Lower lobe of right lung (tissue), 2 donors: ENCODE measurements at regions not wholly inside any gene's neighbourhood (a gene's known extent, or its start where the extent isn't known, plus 50 kb on each side); places are given as distances from the start of the nearest gene placed in this dataset.

Experiments
- ATAC-seq, 2 donors: fragments of 200-7000 bp; cut with Tn5 transposase; one replicate each; pipeline ENCODE4 v1.9.1; 2020 to 2022; ENCODE audit warnings: mild to moderate bottlenecking in 2 of 2, moderate library complexity in 2 of 2
- DNase-seq: peaks from one replicate; pipeline ENCODE4 v3.0.0-alpha.2; 2020
- H3K27ac ChIP-seq: fragments of 200-600 bp; one replicate; pipeline ENCODE4 v1.8.0; 2022
- H3K27me3 ChIP-seq: fragments of 200-600 bp; one replicate; pipeline ENCODE4 v1.8.0; 2022; ENCODE audit warnings: low read depth
- H3K36me3 ChIP-seq: fragments of 200-600 bp; one replicate; pipeline ENCODE4 v1.8.0; 2022; ENCODE audit warnings: mild to moderate bottlenecking
- H3K4me1 ChIP-seq: fragments of 200-600 bp; one replicate; pipeline ENCODE4 v1.8.0; 2022
- H3K4me3 ChIP-seq: fragments of 200-600 bp; one replicate; pipeline ENCODE4 v1.8.0; 2022; ENCODE audit warnings: mild to moderate bottlenecking
- H3K9me3 ChIP-seq: fragments of 200-600 bp; one replicate; pipeline ENCODE4 v1.8.0; 2022
- CTCF ChIP-seq: fragments of 200-600 bp; IDR thresholded peaks from one replicate; pipeline ENCODE4 v1.8.0; 2022; ENCODE audit warnings: antibody characterized with exemption, mild to moderate bottlenecking
- intact Hi-C: fragments of 100-400 bp; cut with DNase I; formaldehyde crosslinking; loops from one replicate; pipeline ENCODE4 v1.11.0; 2022
- donor health status: DM: no; HTN: yes; CAD: no; lungs with severe emphysema.

GRCh38 chr4:155616117-155616516 is 50.5 kb upstream of the GUCY1A1 start:
- H3K4me3 ChIP-seq = no peak overlapping the region
- H3K36me3 ChIP-seq = no peaks in the 10 kb centered on the region
- no peak for ATAC-seq
- TF ChIP-seq CTCF = no peak
- H3K4me1 ChIP-seq = no peaks in the 10 kb centered on the region
- no peak overlapping the region for H3K27ac ChIP-seq
- no peak for DNase-seq
- H3K9me3 ChIP-seq = no peaks in the 10 kb centered on the region
- no peaks in the 10 kb centered on the region for H3K27me3 ChIP-seq
- intact Hi-C loops = no loop called here

GRCh38 chr4:155615081-155615887 is 51.4 kb upstream of the GUCY1A1 start:
- ATAC-seq (no peak), DNase-seq (no peak)
- Histone ChIP-seq H3K27me3 (no peaks in the 10 kb centered on the region), H3K36me3 (no peaks in the 10 kb centered on the region), H3K27ac (no peak overlapping the region), H3K9me3 (no peaks in the 10 kb centered on the region), H3K4me3 (no peak overlapping the region), H3K4me1 (no peaks in the 10 kb centered on the region)
- intact Hi-C loops = no loop called here
- no peak for TF ChIP-seq CTCF

GRCh38 chr4:155614111-155614762 is 52.4 kb upstream of the GUCY1A1 start:
- Histone ChIP-seq H3K4me3 (no peak overlapping the region), H3K27ac (no peak overlapping the region), H3K36me3 (no peaks in the 10 kb centered on the region), H3K4me1 (no peaks in the 10 kb centered on the region), H3K27me3 (no peaks in the 10 kb centered on the region), H3K9me3 (no peaks in the 10 kb centered on the region)
- no peak for ATAC-seq
- TF ChIP-seq CTCF = no peak
- intact Hi-C loops = no loop called here
- DNase-seq = no peak

- no peak for DNase-seq
- H3K27me3 ChIP-seq = no peaks in the 10 kb centered on the region
- H3K27ac ChIP-seq = no peak overlapping the region
- H3K9me3 ChIP-seq = no peaks in the 10 kb centered on the region
- no peaks in the 10 kb centered on the region for H3K4me1 ChIP-seq
- ATAC-seq = no peak
- H3K4me3 ChIP-seq = no peak overlapping the region
- TF ChIP-seq CTCF = no peak
- H3K36me3 ChIP-seq = no peaks in the 10 kb centered on the region
- intact Hi-C loops = no loop called here
Measured at GRCh38 chr4:155612074-155612473, 54.6 kb upstream of the GUCY1A1 start.

- Histone ChIP-seq H3K27ac (no peak overlapping the region), H3K36me3 (no peaks in the 10 kb centered on the region), H3K4me3 (no peak overlapping the region), H3K9me3 (no peaks in the 10 kb centered on the region), H3K4me1 (no peaks in the 10 kb centered on the region), H3K27me3 (no peaks in the 10 kb centered on the region)
- DNase-seq (no peak), ATAC-seq (no peak)
- intact Hi-C loops = no loop called here
- no peak for TF ChIP-seq CTCF
Measured at GRCh38 chr4:155611501-155611900, 55.1 kb upstream of the GUCY1A1 start.
